T-helper 2 cell (primary cell): ENCODE measurements at regions not wholly inside any gene's neighbourhood (a gene's known extent, or its start where the extent isn't known, plus 50 kb on each side); places are given as distances from the start of the nearest gene placed in this dataset.
"Not testable (repeated sequence)": the region's sequence is repeated elsewhere in the genome, so short reads cannot be mapped to it uniquely, and the experiment has no call there.

ENCODE experiments used
- DNase-seq, 5 experiments: peaks; one replicate each; pipeline versions ENCODE4 v3.0.0 to v3.0.0-alpha.2; 2012 to 2022

- no peak for DNase-seq
Observed at GRCh38 chr20:58579069-58579818, 64.0 kb upstream of the APCDD1L start.

- no peak for DNase-seq
Observed at GRCh38 chr20:58577871-58578598, 62.8 kb upstream of the APCDD1L start.

- DNase-seq: no peak
Observed at GRCh38 chr20:58577139-58577806, 62.1 kb upstream of the APCDD1L start.

GRCh38 chr20:58576603-58576970 is 61.4 kb upstream of the APCDD1L start:
- no peak for DNase-seq

GRCh38 chr20:58575776-58576602 is 60.8 kb upstream of the APCDD1L start:
- DNase-seq: no peak

GRCh38 chr20:58574469-58574868 is 59.3 kb upstream of the APCDD1L start:
- no peak for DNase-seq

- no peak for DNase-seq
Observed at GRCh38 chr20:58573986-58574385, 58.8 kb upstream of the APCDD1L start.

GRCh38 chr20:58573257-58573656 is 58.1 kb upstream of the APCDD1L start:
- DNase-seq: no peak

GRCh38 chr20:58572428-58572763 is 57.2 kb upstream of the APCDD1L start:
- DNase-seq: not testable (repeated sequence)

- no peak for DNase-seq
Observed at GRCh38 chr20:58571693-58572427, 56.7 kb upstream of the APCDD1L start.

GRCh38 chr20:58571356-58571692 is 56.1 kb upstream of the APCDD1L start:
- DNase-seq: no peak

GRCh38 chr20:58570204-58570859 is 55.1 kb upstream of the APCDD1L start:
- no peak for DNase-seq

GRCh38 chr20:58569241-58570125 is 54.3 kb upstream of the APCDD1L start:
- DNase-seq: no peak

GRCh38 chr20:58568483-58569240 is 53.5 kb upstream of the APCDD1L start:
- DNase-seq: no peak

GRCh38 chr20:58568126-58568482 is 52.9 kb upstream of the APCDD1L start:
- no peak for DNase-seq

GRCh38 chr20:58567437-58567836 is 52.2 kb upstream of the APCDD1L start:
- no peak for DNase-seq

- no peak for DNase-seq
Observed at GRCh38 chr20:58566981-58567380, 51.8 kb upstream of the APCDD1L start.

- DNase-seq: no peak
Observed at GRCh38 chr20:58565461-58566175, 50.4 kb upstream of the APCDD1L start.
